ENCODE measurements at regions not wholly inside any gene's neighbourhood (a gene's known extent, or its start where the extent isn't known, plus 50 kb on each side); places are given as distances from the start of the nearest gene placed in this dataset.

GRCh38 chr16:8295513-8296237 is 294.6 kb downstream of the TMEM114 start:
- DNase-seq (no peak), ATAC-seq (no peak)
- TF ChIP-seq CTCF (IDR thresholded peaks at IDR 0.05): no peak

GRCh38 chr16:8293413-8293812 is 296.9 kb downstream of the TMEM114 start:
- H3K9me3 ChIP-seq: no peaks in the 10 kb centered on the region
- no peak for TF ChIP-seq CTCF (IDR thresholded peaks at IDR 0.05)
- no peaks in the 10 kb centered on the region for H3K4me1 ChIP-seq
- intact Hi-C loops (cut with DNase I): no loop called here
- ATAC-seq (no peak), DNase-seq (no peak)
- H3K27me3 ChIP-seq (ENCODE audit: low read depth): no peaks in the 10 kb centered on the region
- H3K27ac ChIP-seq: no peak overlapping the region
- H3K4me3 ChIP-seq: no peak overlapping the region
- H3K36me3 ChIP-seq: no peaks in the 10 kb centered on the region

More at GRCh38 chr16:8295513-8296237, 294.6 kb downstream of the TMEM114 start:
- intact Hi-C loops (cut with DNase I): no loop called here
- Histone ChIP-seq H3K4me3 (no peak overlapping the region), H3K27me3 (ENCODE audit: low read depth) (no peaks in the 10 kb centered on the region), H3K27ac (no peak overlapping the region), H3K9me3 (no peaks in the 10 kb centered on the region), H3K36me3 (no peaks in the 10 kb centered on the region), H3K4me1 (no peaks in the 10 kb centered on the region)

GRCh38 chr16:8292271-8292670 is 298.0 kb downstream of the TMEM114 start:
- intact Hi-C loops (cut with DNase I): no loop called here
- Histone ChIP-seq H3K4me1 (no peaks in the 10 kb centered on the region), H3K4me3 (no peak overlapping the region), H3K27ac (no peak overlapping the region), H3K36me3 (no peaks in the 10 kb centered on the region), H3K27me3 (ENCODE audit: low read depth) (no peaks in the 10 kb centered on the region), H3K9me3 (no peaks in the 10 kb centered on the region)
- TF ChIP-seq CTCF (IDR thresholded peaks at IDR 0.05): no peak
- ATAC-seq (no peak), DNase-seq (no peak)

GRCh38 chr16:8286348-8286747 is 304.0 kb downstream of the TMEM114 start:
- H3K4me3 ChIP-seq: no peak overlapping the region

GRCh38 chr16:8283195-8283594 is 307.1 kb downstream of the TMEM114 start:
- ATAC-seq (no peak), DNase-seq (no peak)
- Histone ChIP-seq H3K4me3 (no peak overlapping the region), H3K27ac (no peak overlapping the region), H3K4me1 (no peaks in the 10 kb centered on the region), H3K36me3 (no peaks in the 10 kb centered on the region), H3K27me3 (ENCODE audit: low read depth) (no peaks in the 10 kb centered on the region), H3K9me3 (no peaks in the 10 kb centered on the region)
- intact Hi-C loops (cut with DNase I): no loop called here
- no peak for TF ChIP-seq CTCF (IDR thresholded peaks at IDR 0.05)

More at GRCh38 chr16:8286348-8286747, 304.0 kb downstream of the TMEM114 start:
- no peak overlapping the region for H3K27ac ChIP-seq
- H3K9me3 ChIP-seq: no peaks in the 10 kb centered on the region
- no peak for TF ChIP-seq CTCF (IDR thresholded peaks at IDR 0.05)
- H3K36me3 ChIP-seq: no peaks in the 10 kb centered on the region
- ATAC-seq (no peak), DNase-seq (no peak)
- no peaks in the 10 kb centered on the region for H3K4me1 ChIP-seq
- intact Hi-C loops (cut with DNase I): no loop called here
- no peaks in the 10 kb centered on the region for H3K27me3 ChIP-seq (ENCODE audit: low read depth)
